ENCODE measurements at regions not wholly inside any gene's neighbourhood (a gene's known extent, or its start where the extent isn't known, plus 50 kb on each side); places are given as distances from the start of the nearest gene placed in this dataset.

DNA sequence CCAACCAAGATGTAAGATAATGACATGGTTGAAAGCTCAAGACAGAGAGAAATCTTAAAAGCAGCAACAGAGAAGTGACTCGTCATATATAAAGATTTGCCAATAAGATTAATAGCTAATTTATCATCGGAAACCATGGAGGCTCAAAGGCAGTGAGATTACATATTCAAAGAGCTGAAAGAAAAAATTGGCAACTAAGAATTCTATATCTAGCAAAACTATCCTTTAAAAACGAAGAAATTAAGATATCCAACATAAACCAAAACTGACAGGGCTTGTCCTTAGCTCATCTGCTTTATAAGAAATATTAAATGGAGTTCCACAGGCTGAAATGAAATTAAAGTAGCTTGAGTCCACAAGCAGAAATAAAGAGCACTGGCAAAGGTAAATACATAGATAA lies 236.6 kb downstream of the ANAPC1 start:
- CTCF ChIA-PET = no interaction called here
- DNase-seq (ENCODE audit: low read depth, low spot score) = no peak
- H3K4me3 ChIP-seq (ENCODE audit: low read depth, low read length) = no peak overlapping the region
- peaks cover 14% of the 10 kb centered on the region for H3K27me3 ChIP-seq (ENCODE audit: control insufficient read depth, insufficient read depth, low read length)
- no peaks in the 10 kb centered on the region for H3K9me3 ChIP-seq (ENCODE audit: control insufficient read depth, insufficient read depth, low read length)
- POLR2A ChIA-PET = no interaction called here
- TF ChIP-seq, protein P1, sequence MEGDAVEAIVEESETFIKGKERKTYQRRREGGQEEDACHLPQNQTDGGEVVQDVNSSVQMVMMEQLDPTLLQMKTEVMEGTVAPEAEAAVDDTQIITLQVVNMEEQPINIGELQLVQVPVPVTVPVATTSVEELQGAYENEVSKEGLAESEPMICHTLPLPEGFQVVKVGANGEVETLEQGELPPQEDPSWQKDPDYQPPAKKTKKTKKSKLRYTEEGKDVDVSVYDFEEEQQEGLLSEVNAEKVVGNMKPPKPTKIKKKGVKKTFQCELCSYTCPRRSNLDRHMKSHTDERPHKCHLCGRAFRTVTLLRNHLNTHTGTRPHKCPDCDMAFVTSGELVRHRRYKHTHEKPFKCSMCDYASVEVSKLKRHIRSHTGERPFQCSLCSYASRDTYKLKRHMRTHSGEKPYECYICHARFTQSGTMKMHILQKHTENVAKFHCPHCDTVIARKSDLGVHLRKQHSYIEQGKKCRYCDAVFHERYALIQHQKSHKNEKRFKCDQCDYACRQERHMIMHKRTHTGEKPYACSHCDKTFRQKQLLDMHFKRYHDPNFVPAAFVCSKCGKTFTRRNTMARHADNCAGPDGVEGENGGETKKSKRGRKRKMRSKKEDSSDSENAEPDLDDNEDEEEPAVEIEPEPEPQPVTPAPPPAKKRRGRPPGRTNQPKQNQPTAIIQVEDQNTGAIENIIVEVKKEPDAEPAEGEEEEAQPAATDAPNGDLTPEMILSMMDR (IDR thresholded peaks at IDR 0.05; ENCODE audit: low read depth, low read length) = no peak
- H3K27ac ChIP-seq (ENCODE audit: low read depth, low read length) = no peak overlapping the region

DNA sequence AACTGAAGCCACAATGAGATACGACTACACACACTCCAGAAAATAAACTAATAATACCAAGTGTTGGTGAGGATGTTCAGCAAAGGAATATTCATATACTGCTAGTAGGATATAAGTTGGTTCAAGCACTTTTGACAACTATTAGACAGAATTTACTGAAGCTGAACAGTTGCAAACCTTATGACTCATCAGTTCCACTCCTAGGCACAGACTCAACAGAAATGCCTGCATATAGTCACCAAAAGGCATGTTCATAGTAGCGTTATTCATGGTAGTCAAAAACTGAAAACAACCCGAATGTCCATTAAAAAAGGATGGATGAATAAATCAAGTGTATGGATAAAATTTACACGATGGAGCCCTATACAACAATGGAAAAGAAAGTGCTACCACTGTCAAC lies 232.0 kb downstream of the ANAPC1 start:
- CTCF ChIA-PET = no interaction called here
- POLR2A ChIA-PET = no interaction called here
- TF ChIP-seq, protein P1 (IDR thresholded peaks at IDR 0.05; ENCODE audit: low read depth, low read length) = no peak

DNA sequence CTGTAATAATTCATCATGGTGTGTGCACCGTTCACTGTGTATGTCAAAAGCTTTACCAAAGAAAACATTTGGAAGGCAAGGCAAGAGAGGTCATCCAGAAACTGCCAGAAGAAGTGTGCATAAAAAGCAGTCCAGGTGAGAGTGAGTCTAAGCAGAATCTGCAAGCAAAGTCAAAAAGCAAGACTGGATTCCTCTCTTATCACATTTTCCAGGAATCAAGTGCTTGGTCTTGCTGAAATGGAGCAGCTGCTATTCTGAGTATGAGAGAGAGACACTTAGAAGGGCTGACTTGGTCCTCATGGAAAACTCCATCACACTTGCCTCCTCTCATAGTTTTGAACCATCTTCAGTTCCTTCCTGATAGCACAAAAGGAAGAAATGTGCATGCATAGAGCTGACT lies 231.3 kb downstream of the ANAPC1 start:
- no peaks in the 10 kb centered on the region for H3K27me3 ChIP-seq (ENCODE audit: control insufficient read depth, insufficient read depth, low read length)
- TF ChIP-seq, protein P1 (IDR thresholded peaks at IDR 0.05; ENCODE audit: low read depth, low read length) = no peak
- no peak overlapping the region for H3K4me3 ChIP-seq (ENCODE audit: low read depth, low read length)
- H3K27ac ChIP-seq (ENCODE audit: low read depth, low read length) = no peak overlapping the region
- POLR2A ChIA-PET = no interaction called here
- CTCF ChIA-PET = no interaction called here
- no peak for DNase-seq (ENCODE audit: low read depth, low spot score)
- H3K9me3 ChIP-seq (ENCODE audit: control insufficient read depth, insufficient read depth, low read length) = no peaks in the 10 kb centered on the region

More for the DNA sequence above, 232.0 kb downstream of the ANAPC1 start:
- H3K27me3 ChIP-seq (ENCODE audit: control insufficient read depth, insufficient read depth, low read length) = peaks cover 2% of the 10 kb centered on the region
- no peak overlapping the region for H3K4me3 ChIP-seq (ENCODE audit: low read depth, low read length)
- H3K9me3 ChIP-seq (ENCODE audit: control insufficient read depth, insufficient read depth, low read length) = no peaks in the 10 kb centered on the region
- H3K27ac ChIP-seq (ENCODE audit: low read depth, low read length) = no peak overlapping the region
- no peak for DNase-seq (ENCODE audit: low read depth, low spot score)

DNA sequence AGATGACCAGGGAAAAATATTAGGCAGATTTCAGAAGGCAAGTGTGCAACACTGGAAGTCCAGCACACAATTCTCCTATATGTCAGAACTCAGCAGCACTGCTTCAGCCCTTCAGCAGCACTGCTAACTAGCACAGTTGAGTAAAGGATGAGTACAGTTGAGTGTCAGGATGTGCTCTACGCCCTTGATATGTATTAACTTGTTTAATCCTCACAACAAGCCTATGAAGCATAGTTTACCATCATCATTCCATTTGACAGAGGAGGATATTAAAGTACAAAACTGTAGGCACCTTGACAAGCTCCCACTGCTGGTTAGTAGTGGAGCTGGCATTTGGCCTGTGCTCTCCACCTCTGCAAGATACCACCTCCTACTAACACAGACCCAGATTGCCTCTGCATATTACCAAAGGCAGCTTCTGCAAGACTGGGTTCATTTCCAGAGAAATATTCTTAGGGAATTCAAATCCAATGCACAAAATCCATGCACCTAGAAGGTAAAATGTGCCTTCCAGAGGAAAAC lies 230.8 kb downstream of the ANAPC1 start:
- Histone ChIP-seq H3K9me3 (ENCODE audit: control insufficient read depth, insufficient read depth, low read length) (no peaks in the 10 kb centered on the region), H3K4me3 (ENCODE audit: low read depth, low read length) (no peak overlapping the region), H3K27ac (ENCODE audit: low read depth, low read length) (no peak overlapping the region), H3K27me3 (ENCODE audit: control insufficient read depth, insufficient read depth, low read length) (no peaks in the 10 kb centered on the region)
- TF ChIP-seq, protein P1 (IDR thresholded peaks at IDR 0.05; ENCODE audit: low read depth, low read length) = no peak
- ChIA-PET POLR2A (no interaction called here), CTCF (no interaction called here)
- DNase-seq (ENCODE audit: low read depth, low spot score) = no peak

DNA sequence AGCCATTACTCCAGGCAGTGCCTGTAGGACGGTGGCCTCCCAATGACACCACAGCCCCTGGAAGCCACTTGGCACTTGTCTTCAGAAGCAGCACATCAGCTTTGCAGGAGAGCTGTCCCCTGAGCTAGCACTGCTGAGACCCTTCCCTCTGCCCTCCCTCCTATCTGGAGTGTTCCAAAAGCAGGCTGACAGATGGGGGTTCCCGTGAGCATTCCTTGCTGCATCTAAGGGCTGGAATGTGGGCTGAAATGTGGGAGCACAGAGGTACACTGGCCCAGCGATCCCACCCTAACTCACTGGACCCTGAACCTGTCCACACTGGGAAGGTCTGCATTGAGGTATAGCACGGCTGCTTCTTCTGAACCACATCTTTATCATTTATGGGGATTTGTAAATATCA lies 230.1 kb downstream of the ANAPC1 start:
- Histone ChIP-seq H3K27ac (ENCODE audit: low read depth, low read length) (no peak overlapping the region), H3K4me3 (ENCODE audit: low read depth, low read length) (no peak overlapping the region), H3K27me3 (ENCODE audit: control insufficient read depth, insufficient read depth, low read length) (no peaks in the 10 kb centered on the region), H3K9me3 (ENCODE audit: control insufficient read depth, insufficient read depth, low read length) (no peaks in the 10 kb centered on the region)
- CTCF ChIA-PET = no interaction called here
- TF ChIP-seq, protein P1 (IDR thresholded peaks at IDR 0.05; ENCODE audit: low read depth, low read length) = no peak
- no peak for DNase-seq (ENCODE audit: low read depth, low spot score)
- POLR2A ChIA-PET = no interaction called here
